OCI-LY3 (cell line): ENCODE measurements at regions not wholly inside any gene's neighbourhood (a gene's known extent, or its start where the extent isn't known, plus 50 kb on each side); places are given as distances from the start of the nearest gene placed in this dataset.

Experiments used
- EZH2phosphoT487 ChIP-seq: fragments of 200-600 bp; shearing (Covaris generic); IDR thresholded peaks from 2 replicates; pipeline ENCODE4 v1.6.1; 2018; ENCODE audit warnings: antibody characterized with exemption, mixed run types, low read depth
- TF ChIP-seq, protein P1 (sequence below): fragments of 200-600, 300-600 bp; sonication (generic); IDR thresholded peaks from 2 replicates; pipeline ENCODE4 v1.5.1; 2014; ENCODE audit warnings: antibody characterized with exemption, low read length, low read depth

DNA sequence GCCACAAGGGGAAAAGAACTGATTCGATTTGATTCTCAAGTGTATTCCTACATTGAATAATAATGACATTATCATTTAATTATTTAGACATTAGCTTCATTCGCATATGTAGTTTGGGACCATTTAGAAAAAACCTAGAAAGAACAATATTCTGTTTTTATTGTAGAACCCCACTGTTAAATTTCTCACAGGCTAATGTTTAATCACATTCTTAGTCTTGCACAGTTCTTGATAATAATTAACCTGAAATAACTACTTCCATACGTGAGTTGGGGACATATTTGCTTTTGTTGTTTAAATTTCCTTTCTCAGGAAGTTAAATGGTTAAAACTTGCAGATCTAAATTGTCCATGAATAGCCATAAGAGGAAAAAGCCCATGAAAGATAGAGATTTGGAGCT lies 275.2 kb downstream of the TFAP2B start:
- TF ChIP-seq, protein P1, sequence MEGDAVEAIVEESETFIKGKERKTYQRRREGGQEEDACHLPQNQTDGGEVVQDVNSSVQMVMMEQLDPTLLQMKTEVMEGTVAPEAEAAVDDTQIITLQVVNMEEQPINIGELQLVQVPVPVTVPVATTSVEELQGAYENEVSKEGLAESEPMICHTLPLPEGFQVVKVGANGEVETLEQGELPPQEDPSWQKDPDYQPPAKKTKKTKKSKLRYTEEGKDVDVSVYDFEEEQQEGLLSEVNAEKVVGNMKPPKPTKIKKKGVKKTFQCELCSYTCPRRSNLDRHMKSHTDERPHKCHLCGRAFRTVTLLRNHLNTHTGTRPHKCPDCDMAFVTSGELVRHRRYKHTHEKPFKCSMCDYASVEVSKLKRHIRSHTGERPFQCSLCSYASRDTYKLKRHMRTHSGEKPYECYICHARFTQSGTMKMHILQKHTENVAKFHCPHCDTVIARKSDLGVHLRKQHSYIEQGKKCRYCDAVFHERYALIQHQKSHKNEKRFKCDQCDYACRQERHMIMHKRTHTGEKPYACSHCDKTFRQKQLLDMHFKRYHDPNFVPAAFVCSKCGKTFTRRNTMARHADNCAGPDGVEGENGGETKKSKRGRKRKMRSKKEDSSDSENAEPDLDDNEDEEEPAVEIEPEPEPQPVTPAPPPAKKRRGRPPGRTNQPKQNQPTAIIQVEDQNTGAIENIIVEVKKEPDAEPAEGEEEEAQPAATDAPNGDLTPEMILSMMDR, result no peak
- TF ChIP-seq EZH2phosphoT487, result no peak
